ENCODE measurements at regions not wholly inside any gene's neighbourhood (a gene's known extent, or its start where the extent isn't known, plus 50 kb on each side); places are given as distances from the start of the nearest gene placed in this dataset.
"Not testable (repeated sequence)": the region's sequence is repeated elsewhere in the genome, so short reads cannot be mapped to it uniquely, and the experiment has no call there.

GRCh38 chr6:6453186-6453585, 132.7 kb upstream of the F13A1 start:
- Mint-ChIP-seq H3K27ac (no peak overlapping the region), H3K4me1 (no peaks in the 10 kb centered on the region), H3K27me3 (peaks cover 3 to 17% of the 10 kb centered on the region in 2 donors), H3K36me3 (no peaks in the 10 kb centered on the region), H3K4me3 (no peak overlapping the region), H3K9me3 (no peaks in the 10 kb centered on the region)
- Histone ChIP-seq H3K4me1 (ENCODE audit: insufficient read depth, low read length) (no peaks in the 10 kb centered on the region), H3K9me3 (ENCODE audit: low read length) (no peaks in the 10 kb centered on the region), H3K36me3 (ENCODE audit: insufficient read depth, low read length) (no peaks in the 10 kb centered on the region), H3K4me3 (ENCODE audit: low read length) (no peak overlapping the region), H3K27me3 (ENCODE audit: insufficient read depth, low read length, poor library complexity, severe bottlenecking) (peaks cover 3% of the 10 kb centered on the region), H3K27ac (ENCODE audit: low read depth, low read length) (no peak overlapping the region)
- no peak for DNase-seq
- CTCF ChIA-PET: no interaction called here
- POLR2A ChIA-PET: no interaction called here

GRCh38 chr6:6455272-6455671, 133.2 kb upstream of the LY86 start:
- H3K27me3 Mint-ChIP-seq: peaks cover 10 to 31% of the 10 kb centered on the region in 2 donors
- ChIA-PET POLR2A (no interaction called here), CTCF (no interaction called here)
- Histone ChIP-seq H3K9me3 (ENCODE audit: low read length) (no peaks in the 10 kb centered on the region), H3K27me3 (ENCODE audit: insufficient read depth, low read length, poor library complexity, severe bottlenecking) (peaks cover 3% of the 10 kb centered on the region), H3K4me3 (ENCODE audit: low read length) (no peak overlapping the region), H3K27ac (ENCODE audit: low read depth, low read length) (no peak overlapping the region), H3K4me1 (ENCODE audit: insufficient read depth, low read length) (no peaks in the 10 kb centered on the region), H3K36me3 (ENCODE audit: insufficient read depth, low read length) (no peaks in the 10 kb centered on the region)
- H3K9me3 Mint-ChIP-seq: peaks cover 0 to 6% (median 0%) of the 10 kb centered on the region in 5 donors
- no peaks in the 10 kb centered on the region for H3K4me1 Mint-ChIP-seq
- H3K27ac Mint-ChIP-seq: no peak overlapping the region
- H3K36me3 Mint-ChIP-seq: no peaks in the 10 kb centered on the region
- H3K4me3 Mint-ChIP-seq: no peak overlapping the region
- DNase-seq: no peak

GRCh38 chr6:6458172-6458571, 130.3 kb upstream of the LY86 start:
- Mint-ChIP-seq H3K4me3 (no peak overlapping the region), H3K9me3 (peaks cover 0 to 7% (median 0%) of the 10 kb centered on the region in 5 donors), H3K4me1 (no peaks in the 10 kb centered on the region), H3K27ac (no peak overlapping the region), H3K36me3 (no peaks in the 10 kb centered on the region), H3K27me3 (peaks cover 18 to 47% of the 10 kb centered on the region in 2 donors)
- H3K27me3 ChIP-seq (ENCODE audit: insufficient read depth, low read length, poor library complexity, severe bottlenecking): no peaks in the 10 kb centered on the region
- POLR2A ChIA-PET: no interaction called here
- no peak overlapping the region for H3K4me3 ChIP-seq (ENCODE audit: low read length)
- no peaks in the 10 kb centered on the region for H3K36me3 ChIP-seq (ENCODE audit: insufficient read depth, low read length)
- no peaks in the 10 kb centered on the region for H3K9me3 ChIP-seq (ENCODE audit: low read length)
- H3K27ac ChIP-seq (ENCODE audit: low read depth, low read length): no peak overlapping the region
- H3K4me1 ChIP-seq (ENCODE audit: insufficient read depth, low read length): no peaks in the 10 kb centered on the region
- DNase-seq: no peak
- CTCF ChIA-PET: no interaction called here

GRCh38 chr6:6459963-6460362, 128.6 kb upstream of the LY86 start:
- H3K4me3 ChIP-seq (ENCODE audit: low read length); H3K27ac Mint-ChIP-seq; H3K36me3 ChIP-seq (ENCODE audit: insufficient read depth, low read length); POLR2A ChIA-PET; H3K4me1 Mint-ChIP-seq; H3K9me3 Mint-ChIP-seq; H3K36me3 Mint-ChIP-seq; H3K27me3 ChIP-seq (ENCODE audit: insufficient read depth, low read length, poor library complexity, severe bottlenecking); CTCF ChIA-PET; H3K9me3 ChIP-seq (ENCODE audit: low read length); DNase-seq; H3K27ac ChIP-seq (ENCODE audit: low read depth, low read length); H3K4me1 ChIP-seq (ENCODE audit: insufficient read depth, low read length); H3K4me3 Mint-ChIP-seq: not testable (repeated sequence)
- H3K27me3 Mint-ChIP-seq: peaks cover 18 to 40% of the 10 kb centered on the region in 2 donors

GRCh38 chr6:6460416-6460815, 128.1 kb upstream of the LY86 start:
- H3K4me3 Mint-ChIP-seq: no peak overlapping the region
- ChIA-PET CTCF (no interaction called here), POLR2A (no interaction called here)
- H3K9me3 Mint-ChIP-seq: peaks cover 0 to 7% (median 0%) of the 10 kb centered on the region in 5 donors
- no peaks in the 10 kb centered on the region for H3K36me3 Mint-ChIP-seq
- DNase-seq: no peak
- H3K36me3 ChIP-seq (ENCODE audit: insufficient read depth, low read length): no peaks in the 10 kb centered on the region
- H3K4me3 ChIP-seq (ENCODE audit: low read length): no peak overlapping the region
- H3K4me1 ChIP-seq (ENCODE audit: insufficient read depth, low read length): no peaks in the 10 kb centered on the region
- no peaks in the 10 kb centered on the region for H3K9me3 ChIP-seq (ENCODE audit: low read length)
- peaks cover 18 to 43% of the 10 kb centered on the region in 2 donors for H3K27me3 Mint-ChIP-seq
- no peaks in the 10 kb centered on the region for H3K27me3 ChIP-seq (ENCODE audit: insufficient read depth, low read length, poor library complexity, severe bottlenecking)
- no peaks in the 10 kb centered on the region for H3K4me1 Mint-ChIP-seq
- H3K27ac ChIP-seq (ENCODE audit: low read depth, low read length): no peak overlapping the region
- H3K27ac Mint-ChIP-seq: no peak overlapping the region

- POLR2A ChIA-PET: no interaction called here
- Mint-ChIP-seq H3K27ac (no peak overlapping the region), H3K36me3 (no peaks in the 10 kb centered on the region), H3K4me3 (no peak overlapping the region), H3K4me1 (no peaks in the 10 kb centered on the region), H3K27me3 (peaks cover 18 to 44% of the 10 kb centered on the region in 2 donors), H3K9me3 (peaks cover 0 to 7% (median 0%) of the 10 kb centered on the region in 5 donors)
- DNase-seq: no peak
- CTCF ChIA-PET: no interaction called here
- no peak overlapping the region for H3K27ac ChIP-seq (ENCODE audit: low read depth, low read length)
- H3K36me3 ChIP-seq (ENCODE audit: insufficient read depth, low read length): no peaks in the 10 kb centered on the region
- no peaks in the 10 kb centered on the region for H3K4me1 ChIP-seq (ENCODE audit: insufficient read depth, low read length)
- no peaks in the 10 kb centered on the region for H3K9me3 ChIP-seq (ENCODE audit: low read length)
- H3K4me3 ChIP-seq (ENCODE audit: low read length): no peak overlapping the region
- H3K27me3 ChIP-seq (ENCODE audit: insufficient read depth, low read length, poor library complexity, severe bottlenecking): no peaks in the 10 kb centered on the region
These were observed 127.4 kb upstream of the LY86 start for GRCh38 chr6:6461138-6461537.

- Histone ChIP-seq H3K9me3 (ENCODE audit: low read length) (no peaks in the 10 kb centered on the region), H3K27me3 (ENCODE audit: insufficient read depth, low read length, poor library complexity, severe bottlenecking) (no peaks in the 10 kb centered on the region), H3K36me3 (ENCODE audit: insufficient read depth, low read length) (no peaks in the 10 kb centered on the region), H3K4me3 (ENCODE audit: low read length) (no peak overlapping the region), H3K4me1 (ENCODE audit: insufficient read depth, low read length) (no peaks in the 10 kb centered on the region), H3K27ac (ENCODE audit: low read depth, low read length) (no peak overlapping the region)
- Mint-ChIP-seq H3K27me3 (peaks cover 15 to 30% of the 10 kb centered on the region in 2 donors), H3K36me3 (no peaks in the 10 kb centered on the region), H3K4me1 (no peaks in the 10 kb centered on the region), H3K27ac (no peak overlapping the region), H3K4me3 (no peak overlapping the region), H3K9me3 (peaks cover 3 to 7% (median 4%) of the 10 kb centered on the region in 5 donors)
- ChIA-PET CTCF (no interaction called here), POLR2A (no interaction called here)
- DNase-seq: no peak
These were observed 121.4 kb upstream of the LY86 start for GRCh38 chr6:6466967-6467761.

GRCh38 chr6:6469074-6469473, 119.4 kb upstream of the LY86 start:
- H3K27me3 Mint-ChIP-seq: peaks cover 12 to 30% of the 10 kb centered on the region in 2 donors
- H3K27ac Mint-ChIP-seq: no peak overlapping the region
- H3K9me3 Mint-ChIP-seq: peaks cover 3 to 7% (median 4%) of the 10 kb centered on the region in 5 donors
- H3K9me3 ChIP-seq (ENCODE audit: low read length): no peaks in the 10 kb centered on the region
- ChIA-PET POLR2A (no interaction called here), CTCF (no interaction called here)
- H3K4me3 Mint-ChIP-seq: no peak overlapping the region
- no peaks in the 10 kb centered on the region for H3K4me1 Mint-ChIP-seq
- no peak overlapping the region for H3K4me3 ChIP-seq (ENCODE audit: low read length)
- no peaks in the 10 kb centered on the region for H3K36me3 Mint-ChIP-seq
- H3K27ac ChIP-seq (ENCODE audit: low read depth, low read length): no peak overlapping the region
- no peaks in the 10 kb centered on the region for H3K36me3 ChIP-seq (ENCODE audit: insufficient read depth, low read length)
- no peak for DNase-seq
- no peaks in the 10 kb centered on the region for H3K4me1 ChIP-seq (ENCODE audit: insufficient read depth, low read length)
- no peaks in the 10 kb centered on the region for H3K27me3 ChIP-seq (ENCODE audit: insufficient read depth, low read length, poor library complexity, severe bottlenecking)
